SU-DHL-6 (cell line): ENCODE measurements at regions not wholly inside any gene's neighbourhood (a gene's known extent, or its start where the extent isn't known, plus 50 kb on each side); places are given as distances from the start of the nearest gene placed in this dataset.

ENCODE experiments used
- H2AFZ ChIP-seq: fragments of 200-600 bp; sonication (generic); 2 replicates; pipeline ENCODE4 v1.6.1; 2014; ENCODE audit warnings: low read depth, mild to moderate bottlenecking, moderate library complexity, mixed read lengths, antibody characterized with exemption, low read length; ENCODE audit not compliant: severe bottlenecking
- H3F3A ChIP-seq: fragments of 200-600 bp; shearing (Covaris generic); 2 replicates; pipeline ENCODE4 v1.6.0; 2016; ENCODE audit warnings: antibody characterized with exemption, mild to moderate bottlenecking; ENCODE audit not compliant: insufficient read depth
- H3K27ac ChIP-seq: fragments of 200-600 bp; sonication (generic); 2 replicates; pipeline ENCODE4 v1.5.1; 2016; ENCODE audit warnings: low read depth, mild to moderate bottlenecking, low read length, moderate library complexity, mixed read lengths
- H3K27me3 ChIP-seq: fragments of 200-600 bp; sonication (generic), shearing (Covaris generic); 2 replicates; pipeline ENCODE4 v1.6.0; 2014; ENCODE audit warnings: mild to moderate bottlenecking, low read length
- H3K36me3 ChIP-seq: fragments of 200-600 bp; sonication (generic); 2 replicates; pipeline ENCODE4 v1.6.1; 2014; ENCODE audit warnings: mild to moderate bottlenecking, low read length, mixed read lengths
- H3K4me2 ChIP-seq: fragments of 300-600, 200-600 bp; shearing (Covaris generic), sonication (generic); 2 replicates; pipeline ENCODE4 v1.6.0; 2014; ENCODE audit warnings: low read length, low read depth, mild to moderate bottlenecking; ENCODE audit not compliant: poor library complexity, severe bottlenecking
- H3K4me3 ChIP-seq: fragments of 200-600 bp; sonication (generic); 2 replicates; pipeline ENCODE4 v1.5.1; 2014; ENCODE audit warnings: antibody characterized with exemption, low read length, mild to moderate bottlenecking, mixed read lengths; ENCODE audit not compliant: insufficient read depth, poor library complexity, severe bottlenecking
- H3K79me2 ChIP-seq: fragments of 200-600 bp; sonication (generic); 2 replicates; pipeline ENCODE4 v1.6.1; 2014; ENCODE audit warnings: mild to moderate bottlenecking, low read length, moderate library complexity; ENCODE audit not compliant: insufficient read depth
- H3K9ac ChIP-seq: fragments of 200-600 bp; sonication (generic); 2 replicates; pipeline ENCODE4 v1.7.0; 2014; ENCODE audit warnings: mild to moderate bottlenecking, low read length
- H3K9me2 ChIP-seq: fragments of 200-600 bp; sonication (generic); replicated peaks from 2 replicates; pipeline ENCODE4 v1.6.1; 2014; ENCODE audit warnings: low read length; ENCODE audit not compliant: insufficient read depth
- H3K9me3 ChIP-seq: fragments of 200-600 bp; sonication (generic); 2 replicates; pipeline ENCODE4 v1.6.1; 2014; ENCODE audit warnings: low read length, mixed read lengths; ENCODE audit not compliant: insufficient read depth
- H4K20me1 ChIP-seq: fragments of 200-600 bp; sonication (generic); 2 replicates; pipeline ENCODE4 v1.6.1; 2014; ENCODE audit warnings: low read depth, mild to moderate bottlenecking, antibody characterized with exemption, low read length, moderate library complexity, mixed read lengths
- CTCF ChIP-seq: fragments of 200-600 bp; sonication (generic); IDR thresholded peaks from one replicate; pipeline ENCODE4 v1.5.1; 2017; ENCODE audit warnings: antibody characterized with exemption, mild to moderate bottlenecking, low read length, moderate library complexity; ENCODE audit not compliant: insufficient read depth, poor library complexity, severe bottlenecking
- EZH2phosphoT487 ChIP-seq: fragments of 200-600 bp; sonication (generic), shearing (Covaris generic); conservative IDR thresholded peaks from 2 replicates; pipeline ENCODE4 v1.6.1; 2018; ENCODE audit warnings: mild to moderate bottlenecking, antibody characterized with exemption, low read length, moderate library complexity, mixed read lengths

- Histone ChIP-seq H3K36me3 (no peaks in the 10 kb centered on the region), H4K20me1 (no peaks in the 10 kb centered on the region), H3K9me2 (no peaks in the 10 kb centered on the region), H3K9ac (no peak overlapping the region), H3K4me3 (no peak overlapping the region), H3K4me2 (no peak overlapping the region), H3K27me3 (no peaks in the 10 kb centered on the region), H3K9me3 (no peaks in the 10 kb centered on the region), H3K27ac (no peak overlapping the region), H3F3A (no peaks in the 10 kb centered on the region), H2AFZ (no peak overlapping the region), H3K79me2 (no peaks in the 10 kb centered on the region)
- TF ChIP-seq EZH2phosphoT487 (no peak), CTCF (no peak)
These were observed 345.3 kb downstream of the TSN start for GRCh38 chr2:122100756-122101155.

DNA sequence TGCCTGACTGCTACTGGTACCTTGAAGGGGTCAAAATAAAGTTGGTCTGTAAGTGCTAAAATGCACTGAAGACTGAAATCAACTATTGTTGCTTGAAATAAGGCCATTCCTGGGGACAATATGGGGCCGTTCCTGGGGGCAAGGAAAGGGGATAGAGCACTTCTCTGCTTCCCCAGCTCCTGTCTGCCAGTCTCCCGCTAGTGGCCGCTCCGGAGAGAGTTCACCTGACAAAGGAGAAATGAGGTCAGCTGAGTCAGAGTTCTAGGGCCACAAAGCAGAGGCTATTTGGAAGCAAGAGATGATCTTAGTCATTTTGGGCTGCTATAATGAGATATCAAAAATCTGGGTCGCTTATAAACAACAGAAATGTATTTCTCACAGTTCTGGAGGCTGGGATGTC lies 345.9 kb downstream of the TSN start:
- Histone ChIP-seq H4K20me1 (no peaks in the 10 kb centered on the region), H3K79me2 (no peaks in the 10 kb centered on the region), H3K9me3 (no peaks in the 10 kb centered on the region), H3F3A (no peaks in the 10 kb centered on the region), H3K27ac (no peak overlapping the region), H3K9ac (no peak overlapping the region), H3K4me2 (no peak overlapping the region), H3K36me3 (no peaks in the 10 kb centered on the region), H3K4me3 (no peak overlapping the region), H3K27me3 (no peaks in the 10 kb centered on the region), H3K9me2 (no peaks in the 10 kb centered on the region), H2AFZ (no peak overlapping the region)
- TF ChIP-seq CTCF (no peak), EZH2phosphoT487 (no peak)

GRCh38 chr2:122105171-122105876 lies 349.9 kb downstream of the TSN start:
- Histone ChIP-seq H3K9me3 (no peaks in the 10 kb centered on the region), H3K27me3 (no peaks in the 10 kb centered on the region), H3K4me3 (no peak overlapping the region), H3F3A (no peaks in the 10 kb centered on the region), H2AFZ (no peak overlapping the region), H3K79me2 (no peaks in the 10 kb centered on the region), H3K36me3 (no peaks in the 10 kb centered on the region), H3K27ac (no peak overlapping the region), H3K9me2 (no peaks in the 10 kb centered on the region), H3K4me2 (no peak overlapping the region), H4K20me1 (no peaks in the 10 kb centered on the region), H3K9ac (no peak overlapping the region)
- no peak for TF ChIP-seq EZH2phosphoT487
- TF ChIP-seq CTCF: no peak
